ENCODE measurements at regions not wholly inside any gene's neighbourhood (a gene's known extent, or its start where the extent isn't known, plus 50 kb on each side); places are given as distances from the start of the nearest gene placed in this dataset.
"Not testable (repeated sequence)": the region's sequence is repeated elsewhere in the genome, so short reads cannot be mapped to it uniquely, and the experiment has no call there.

DNA sequence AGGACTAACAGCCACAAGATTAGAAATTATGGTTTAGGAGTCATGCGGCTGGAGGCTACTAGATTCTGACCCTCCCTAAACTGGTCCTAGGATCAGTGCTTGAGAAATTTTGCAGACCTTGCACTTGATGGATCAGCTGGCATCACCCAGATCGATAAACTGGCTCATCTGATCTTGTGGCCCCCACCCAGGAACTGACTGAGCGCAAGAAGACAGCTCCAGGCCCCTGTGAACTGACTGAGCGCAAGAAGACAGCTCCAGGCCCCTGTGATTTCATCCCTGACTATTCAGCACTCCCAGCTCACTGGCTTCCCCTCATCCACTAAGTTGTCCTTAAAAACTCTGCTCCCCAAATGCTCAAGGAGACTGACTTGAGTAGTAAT is 67.8 kb downstream of the MRPL36 start:
- DNase-seq (ENCODE audit: low read depth in 2 of 2), result not testable (repeated sequence)

- no peak for DNase-seq (ENCODE audit: low read depth in 2 of 2)
These were observed 68.5 kb downstream of the MRPL36 start for GRCh38 chr5:1731091-1731639.

GRCh38 chr5:1730487-1730847 is 69.2 kb downstream of the MRPL36 start:
- no peak for DNase-seq (ENCODE audit: low read depth in 2 of 2)

- DNase-seq (ENCODE audit: low read depth in 2 of 2), result no peak
These were observed 69.8 kb downstream of the MRPL36 start for GRCh38 chr5:1729641-1730486.

GRCh38 chr5:1728846-1729245 is 70.8 kb downstream of the MRPL36 start:
- DNase-seq (ENCODE audit: low read depth in 2 of 2), result no peak

- DNase-seq (ENCODE audit: low read depth in 2 of 2), result no peak
These were observed 72.1 kb downstream of the MRPL36 start for GRCh38 chr5:1727571-1727970.

- no peak for DNase-seq (ENCODE audit: low read depth in 2 of 2)
These were observed 72.7 kb downstream of the MRPL36 start for GRCh38 chr5:1726956-1727355.

DNA sequence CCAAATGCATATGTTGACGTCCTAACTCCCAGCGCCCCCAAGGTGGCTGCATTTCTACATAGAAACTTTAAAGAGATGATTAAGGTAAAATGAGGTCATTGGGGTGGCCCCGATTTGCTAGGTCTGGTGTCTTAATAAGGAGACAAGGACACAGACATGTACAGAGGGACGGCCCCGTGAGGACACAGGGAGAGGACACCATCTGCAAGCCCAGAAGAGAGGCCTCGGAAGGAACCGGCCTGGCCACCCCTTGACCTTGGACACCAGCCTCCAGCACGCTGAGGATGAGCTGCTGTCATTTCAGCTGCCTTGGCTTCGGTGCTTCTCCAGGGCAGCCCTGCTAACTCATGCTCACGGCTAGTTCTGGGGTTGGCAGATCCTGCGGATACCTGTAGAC is 73.2 kb downstream of the MRPL36 start:
- DNase-seq (ENCODE audit: low read depth in 2 of 2), result no peak

DNA sequence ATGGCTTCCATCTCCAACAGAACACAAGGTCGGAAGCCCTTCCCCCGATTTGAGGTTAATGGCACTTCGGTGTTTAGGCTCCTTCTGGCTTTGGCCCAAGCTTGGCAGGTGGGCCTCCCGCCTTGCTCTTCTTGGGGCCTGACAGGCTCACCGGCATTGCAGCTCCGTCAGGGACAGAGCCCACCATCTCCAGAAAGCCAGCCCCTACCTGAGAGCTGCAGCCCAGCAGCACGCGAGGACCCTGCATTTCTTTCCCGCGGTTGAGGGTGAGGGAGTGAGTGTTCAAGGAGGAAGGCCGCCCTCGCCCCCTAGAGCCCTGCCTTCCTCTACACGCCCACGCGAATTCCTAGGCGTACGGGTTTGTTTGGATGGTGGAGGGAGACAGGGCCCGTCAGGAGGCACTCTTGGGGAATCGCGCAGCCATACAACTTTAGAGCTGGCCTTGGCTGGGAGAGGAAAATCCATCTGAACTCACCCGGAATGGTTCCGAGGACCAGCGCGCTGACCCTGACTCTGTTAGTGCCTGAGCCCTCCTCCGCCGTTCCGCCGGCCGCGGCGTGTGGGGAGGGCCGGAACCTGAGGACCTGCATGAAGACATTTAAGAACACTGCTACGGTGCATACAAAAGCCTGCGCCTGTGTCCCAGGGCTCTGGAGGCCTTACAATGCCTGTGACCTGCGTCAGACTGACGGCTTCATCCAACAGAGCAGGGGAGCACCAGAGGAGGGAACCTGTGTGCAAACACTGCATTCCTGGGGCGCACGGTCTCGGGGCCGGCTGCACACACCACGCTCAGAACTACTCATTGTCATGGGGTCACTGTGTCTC is 73.8 kb downstream of the MRPL36 start:
- no peak for DNase-seq (ENCODE audit: low read depth in 2 of 2)

DNA sequence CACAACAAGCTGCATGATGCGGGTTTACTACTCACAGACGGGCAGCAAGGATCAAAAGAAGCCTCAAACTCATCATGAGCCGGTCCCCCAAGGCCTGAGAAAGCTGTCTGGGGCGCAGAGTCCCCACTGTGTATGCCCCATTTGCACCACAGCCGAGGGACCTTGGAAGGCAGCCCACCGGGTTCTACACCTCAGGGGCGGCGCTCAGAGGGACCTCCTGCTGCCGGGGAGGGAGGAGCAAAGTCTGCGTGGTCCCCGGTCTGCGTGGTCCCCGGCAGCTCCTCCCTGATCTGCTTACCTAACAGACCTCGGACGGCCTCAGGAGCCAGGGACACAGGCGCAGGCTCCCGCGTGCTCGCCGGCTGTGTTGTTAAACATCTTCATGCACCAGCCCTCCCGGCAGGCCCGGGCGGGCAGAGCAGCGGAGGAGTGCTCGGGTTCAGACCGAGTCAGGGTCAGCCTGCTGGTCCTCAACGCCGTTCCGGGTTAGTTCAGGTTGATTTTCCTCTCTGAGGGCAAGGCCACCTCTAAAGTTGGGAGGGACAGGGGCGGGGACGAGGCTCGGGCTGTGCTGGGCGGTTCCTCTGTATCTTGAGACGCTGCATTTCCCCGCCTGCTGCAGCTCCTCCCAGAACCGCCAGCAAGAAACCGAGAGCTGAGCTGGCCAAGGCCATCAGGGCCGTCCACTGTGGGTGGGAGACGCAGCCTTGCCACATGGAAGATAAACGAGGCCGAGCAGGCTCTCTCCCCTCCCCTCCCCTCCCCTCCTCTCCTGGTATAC is 74.6 kb downstream of the MRPL36 start:
- no peak for DNase-seq (ENCODE audit: low read depth in 2 of 2)

- no peak for DNase-seq (ENCODE audit: low read depth in 2 of 2)
These were observed 75.4 kb downstream of the MRPL36 start for GRCh38 chr5:1723957-1724821.

- no peak for DNase-seq (ENCODE audit: low read depth in 2 of 2)
These were observed 76.2 kb downstream of the MRPL36 start for GRCh38 chr5:1723476-1723875.

DNA sequence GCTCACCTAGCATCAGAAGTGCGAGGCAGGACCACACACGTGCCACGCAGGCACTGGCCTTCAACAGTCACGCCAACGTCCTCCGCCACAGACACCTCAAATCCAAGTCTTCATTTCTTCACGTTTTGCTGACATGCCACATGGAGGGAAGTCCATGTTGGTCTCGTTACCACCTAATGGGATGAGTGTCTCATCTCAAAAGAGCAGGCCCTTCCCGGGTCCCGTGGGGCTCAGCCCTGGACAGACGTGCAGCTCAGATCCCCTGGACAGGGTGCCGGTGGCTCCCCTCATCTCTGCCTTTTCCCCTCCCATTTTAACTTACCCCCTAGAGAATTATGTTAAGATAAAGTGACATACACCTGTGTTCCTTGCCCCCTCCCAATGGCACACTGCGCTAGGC is 76.8 kb downstream of the MRPL36 start:
- no peak for DNase-seq (ENCODE audit: low read depth in 2 of 2)

DNA sequence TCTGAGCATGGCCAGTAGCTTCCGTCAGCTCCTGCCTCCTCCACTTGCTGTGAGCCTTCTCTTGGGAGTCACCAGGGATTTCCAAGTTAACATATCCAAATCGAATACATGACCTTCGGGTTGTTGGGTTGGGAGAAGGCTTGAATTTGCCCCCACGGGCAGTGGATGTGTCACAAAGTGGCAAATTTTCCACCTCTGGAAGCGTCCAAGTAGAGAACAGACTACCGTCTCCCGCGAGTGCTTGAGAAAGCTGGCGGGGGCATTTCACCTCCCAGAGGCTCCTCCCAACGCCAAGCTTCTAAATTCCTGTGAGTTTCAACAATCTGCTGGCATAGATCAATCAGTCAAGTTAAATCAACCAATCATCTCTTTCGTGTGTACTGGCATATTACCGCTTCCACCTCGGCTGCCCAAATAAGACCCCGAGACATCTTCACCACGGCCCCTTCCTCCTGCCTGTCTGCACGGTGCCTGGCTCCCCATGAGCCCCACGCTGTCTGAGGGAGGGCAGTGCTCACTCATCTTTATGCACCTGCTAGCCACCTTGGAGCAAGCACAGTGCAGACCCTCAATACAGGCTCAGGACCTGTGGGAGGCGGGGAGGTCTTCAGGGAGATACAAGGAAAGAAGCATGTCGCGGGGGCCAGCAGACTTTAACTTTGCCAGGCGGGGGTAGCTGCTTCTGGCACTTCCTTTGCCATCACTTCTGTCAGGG is 79.1 kb downstream of the MRPL36 start:
- no peak for DNase-seq (ENCODE audit: low read depth in 2 of 2)

GRCh38 chr5:1719860-1720259 is 79.8 kb downstream of the MRPL36 start:
- no peak for DNase-seq (ENCODE audit: low read depth in 2 of 2)

- peak in 1 of 2 donors; percentile 13 for DNase-seq (ENCODE audit: low read depth in 2 of 2)
These were observed 81.0 kb downstream of the MRPL36 start for GRCh38 chr5:1718669-1719068.

GRCh38 chr5:1710091-1710490 is 89.5 kb downstream of the MRPL36 start:
- not testable (repeated sequence) for DNase-seq (ENCODE audit: low read depth in 2 of 2)

DNA sequence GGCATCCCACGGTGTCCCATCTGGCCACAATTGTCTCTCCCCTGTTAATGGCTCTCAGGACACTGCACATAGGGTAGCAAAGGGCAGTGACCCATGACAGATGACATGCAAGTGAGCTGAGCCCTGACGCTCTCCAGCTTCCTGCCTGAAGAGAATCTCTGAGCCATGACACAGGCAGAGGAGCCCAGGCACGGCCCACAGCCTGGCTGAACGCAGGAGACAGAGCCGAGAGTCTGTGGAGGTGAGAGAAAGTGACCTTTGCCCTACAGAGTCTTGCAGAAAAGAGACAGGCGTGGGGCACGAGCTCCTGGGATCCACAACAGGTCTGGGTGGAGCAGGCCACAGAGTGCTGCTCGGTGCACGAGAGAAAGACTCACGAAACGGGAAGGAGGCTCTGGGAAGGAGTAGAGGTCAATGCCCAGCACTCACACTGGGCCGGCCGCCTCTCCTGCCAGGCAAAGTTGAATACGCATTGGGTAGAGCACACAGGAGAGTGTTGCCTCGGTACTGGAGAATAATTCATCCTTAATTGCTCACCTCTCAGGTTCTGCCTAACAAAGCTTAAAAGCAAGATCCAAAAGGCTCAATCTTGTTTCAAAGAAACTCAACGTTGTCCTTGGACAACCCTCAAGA is 90.3 kb downstream of the MRPL36 start:
- DNase-seq (ENCODE audit: low read depth in 2 of 2), result no peak

DNA sequence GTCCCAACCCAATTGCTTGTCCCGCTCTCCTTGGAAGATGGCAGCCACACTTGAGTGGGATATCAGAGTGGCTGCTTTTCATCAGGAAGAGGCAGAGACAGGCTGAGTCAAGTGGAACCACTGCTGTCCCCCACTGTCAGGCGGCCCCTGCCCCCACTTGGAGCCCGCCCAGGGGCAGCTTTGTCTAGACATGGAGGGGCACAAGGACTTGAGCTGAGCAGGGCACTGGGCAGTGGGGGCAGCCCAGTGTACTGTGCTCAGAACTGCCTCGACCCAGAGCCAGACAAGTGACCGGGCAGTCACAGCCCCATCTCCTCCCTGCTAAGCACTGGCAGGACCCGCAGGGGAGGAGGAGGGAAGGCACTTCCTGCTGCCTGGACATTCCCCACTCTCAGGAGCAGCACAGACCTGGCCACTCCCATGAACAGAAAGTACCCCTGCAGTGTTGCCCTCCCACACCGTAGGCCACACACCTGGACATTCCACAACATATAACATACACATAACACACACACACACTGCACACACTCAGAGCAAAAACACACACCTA is 91.0 kb downstream of the MRPL36 start:
- no peak for DNase-seq (ENCODE audit: low read depth in 2 of 2)
